ENCODE measurements at regions not wholly inside any gene's neighbourhood (a gene's known extent, or its start where the extent isn't known, plus 50 kb on each side); places are given as distances from the start of the nearest gene placed in this dataset.

DNA sequence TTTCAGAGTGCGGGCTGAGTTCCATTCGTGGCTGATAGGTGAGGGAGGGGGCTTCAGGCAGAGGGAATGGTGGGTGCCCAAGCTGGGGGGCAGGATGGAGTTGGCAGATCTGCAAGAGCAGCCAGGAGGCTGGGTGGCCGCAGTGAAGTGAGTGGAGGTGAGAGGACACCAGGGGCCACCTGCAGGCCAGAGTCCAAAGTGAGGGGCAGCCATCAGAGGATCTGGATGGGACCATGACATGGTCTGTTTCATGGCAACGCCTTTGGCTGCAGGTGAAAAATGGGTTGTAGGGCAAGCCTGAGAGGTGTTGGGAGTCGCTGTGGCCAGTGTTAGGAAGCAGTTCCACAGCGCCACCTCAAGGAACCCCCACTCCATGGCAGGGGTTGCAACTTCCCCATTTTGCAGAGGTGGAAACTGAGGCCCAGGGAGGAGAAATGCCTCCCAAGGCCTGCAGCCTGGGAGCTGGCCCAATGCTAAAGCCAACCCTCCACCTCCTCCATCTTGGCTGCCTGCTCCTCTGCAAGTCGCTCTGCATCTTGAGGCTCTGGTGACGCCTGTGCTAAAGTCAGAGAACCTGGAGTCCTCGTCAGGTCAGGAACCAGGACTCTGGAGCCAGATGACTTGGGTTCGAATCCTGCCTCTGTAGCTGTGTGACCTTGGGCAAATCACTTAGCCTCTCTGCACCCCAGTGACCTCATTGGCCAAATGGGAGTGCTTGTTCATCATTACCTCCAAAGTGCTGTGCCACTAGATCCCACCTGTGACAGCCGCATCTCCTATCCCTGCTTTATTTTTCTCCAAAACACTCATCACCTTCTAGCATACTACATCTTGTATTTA is 153.8 kb downstream of the CEBPB start:
- H3K4me1 Mint-ChIP-seq (ENCODE audit: low read depth): peaks cover 75% of the 10 kb centered on the region
- no peaks in the 10 kb centered on the region for H3K9me3 Mint-ChIP-seq
- H3K4me3 Mint-ChIP-seq: peak overlapping the region in 1 of 2 donors; percentile 7
- peak in 1 of 2 donors; percentile 35 for DNase-seq
- no peak for ATAC-seq (replicated peaks in 1 of 2)
- H3K27me3 Mint-ChIP-seq (ENCODE audit: low read depth): peaks cover 6% of the 10 kb centered on the region
- peaks cover 0 to 1% of the 10 kb centered on the region in 2 donors for H3K36me3 Mint-ChIP-seq (ENCODE audit: insufficient read depth in 2 of 2)
- H3K27ac Mint-ChIP-seq: no peak overlapping the region

DNA sequence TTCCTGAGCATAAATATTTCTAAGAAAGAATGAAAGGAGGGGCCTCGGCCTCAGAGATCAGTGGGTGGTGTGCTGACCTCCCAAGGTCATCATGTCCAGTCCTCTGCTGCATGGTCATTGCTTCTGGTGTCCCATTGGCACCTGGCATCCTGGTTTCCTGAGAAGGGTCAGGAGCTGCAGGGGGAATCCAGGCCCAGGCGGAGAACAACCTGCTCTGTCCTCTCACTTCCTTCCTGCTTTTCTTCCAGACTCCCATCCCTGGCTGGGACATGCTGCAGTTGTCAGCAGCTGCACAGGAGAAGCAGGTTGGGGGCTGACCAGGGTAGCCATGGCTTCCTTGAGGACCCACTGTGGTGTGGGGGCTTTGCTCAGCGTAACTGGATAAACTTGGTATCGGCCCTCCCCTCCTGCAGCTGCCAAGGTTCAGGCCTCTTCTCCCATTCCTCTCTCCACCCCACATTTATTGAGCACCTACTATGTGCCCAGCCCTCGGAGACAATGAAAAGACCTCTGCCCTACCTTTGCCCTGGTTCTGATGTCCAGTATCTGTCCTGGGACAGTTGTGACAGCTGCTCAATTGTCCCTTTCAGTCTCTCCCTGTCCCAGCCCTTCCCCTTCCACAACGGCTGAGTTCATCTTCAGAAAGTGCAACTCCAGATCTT is 155.2 kb downstream of the CEBPB start:
- Mint-ChIP-seq H3K4me1 (ENCODE audit: low read depth) (peaks cover 75% of the 10 kb centered on the region), H3K36me3 (ENCODE audit: insufficient read depth in 2 of 2) (peaks cover 0 to 1% of the 10 kb centered on the region in 2 donors), H3K27me3 (ENCODE audit: low read depth) (peaks cover 6% of the 10 kb centered on the region), H3K4me3 (no peak overlapping the region), H3K9me3 (no peaks in the 10 kb centered on the region), H3K27ac (no peak overlapping the region)
- ATAC-seq (replicated peaks in 1 of 2): no peak
- DNase-seq: no peak

DNA sequence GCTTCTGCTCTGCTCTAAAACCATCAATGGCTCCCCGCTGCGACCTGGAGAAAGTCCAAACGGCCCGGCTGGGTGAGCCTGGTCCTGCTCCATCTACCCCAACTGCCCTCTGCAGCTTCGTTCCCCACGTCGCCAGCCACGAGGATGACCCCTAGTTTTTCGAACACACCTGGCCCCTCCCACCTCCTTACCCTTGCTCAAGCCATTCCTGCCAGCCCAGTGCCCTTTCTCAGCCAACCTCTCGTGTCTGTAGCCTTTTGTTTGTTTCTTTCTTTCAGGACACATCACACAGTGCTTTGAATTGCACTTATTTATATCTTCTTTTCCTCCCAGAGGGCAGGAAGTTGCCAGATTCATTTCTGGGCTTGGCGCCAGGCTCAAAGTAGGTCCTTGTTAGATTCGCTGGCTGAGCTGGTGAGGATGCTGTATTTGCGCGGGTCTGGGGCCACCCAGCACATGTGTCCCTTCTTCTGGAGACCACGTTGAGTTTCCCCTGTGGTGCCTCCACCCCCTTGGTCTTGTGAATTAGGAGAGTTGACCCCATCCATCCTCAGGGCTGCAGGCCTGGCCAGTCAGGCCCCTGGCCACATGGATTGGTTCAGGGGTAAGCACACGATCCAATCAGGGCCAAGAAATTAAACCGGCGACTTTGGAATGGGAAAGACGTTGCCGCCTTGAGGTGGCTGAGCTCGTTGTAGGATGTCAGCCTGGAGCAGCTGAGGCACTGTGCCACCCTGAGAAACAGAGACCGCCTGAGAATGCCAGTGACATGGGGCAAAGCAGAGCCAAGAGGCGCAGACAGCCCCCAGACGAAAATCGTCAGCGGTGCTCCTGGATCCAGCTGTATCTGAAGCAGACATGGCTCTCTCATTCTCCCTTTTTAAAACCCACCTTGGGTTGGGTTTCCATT is 156.0 kb downstream of the CEBPB start:
- H3K4me3 Mint-ChIP-seq: peak overlapping the region; percentile 1 to 34
- ATAC-seq (replicated peaks in 1 of 2) (no peak), DNase-seq (peak in 1 of 2 donors; percentile 35)
- H3K4me1 Mint-ChIP-seq (ENCODE audit: low read depth): peaks cover 76% of the 10 kb centered on the region
- H3K36me3 Mint-ChIP-seq (ENCODE audit: insufficient read depth in 2 of 2): peaks cover 0 to 1% of the 10 kb centered on the region in 2 donors
- H3K27ac Mint-ChIP-seq: peak overlapping the region; percentile 24
- no peaks in the 10 kb centered on the region for H3K9me3 Mint-ChIP-seq
- peaks cover 6% of the 10 kb centered on the region for H3K27me3 Mint-ChIP-seq (ENCODE audit: low read depth)

DNA sequence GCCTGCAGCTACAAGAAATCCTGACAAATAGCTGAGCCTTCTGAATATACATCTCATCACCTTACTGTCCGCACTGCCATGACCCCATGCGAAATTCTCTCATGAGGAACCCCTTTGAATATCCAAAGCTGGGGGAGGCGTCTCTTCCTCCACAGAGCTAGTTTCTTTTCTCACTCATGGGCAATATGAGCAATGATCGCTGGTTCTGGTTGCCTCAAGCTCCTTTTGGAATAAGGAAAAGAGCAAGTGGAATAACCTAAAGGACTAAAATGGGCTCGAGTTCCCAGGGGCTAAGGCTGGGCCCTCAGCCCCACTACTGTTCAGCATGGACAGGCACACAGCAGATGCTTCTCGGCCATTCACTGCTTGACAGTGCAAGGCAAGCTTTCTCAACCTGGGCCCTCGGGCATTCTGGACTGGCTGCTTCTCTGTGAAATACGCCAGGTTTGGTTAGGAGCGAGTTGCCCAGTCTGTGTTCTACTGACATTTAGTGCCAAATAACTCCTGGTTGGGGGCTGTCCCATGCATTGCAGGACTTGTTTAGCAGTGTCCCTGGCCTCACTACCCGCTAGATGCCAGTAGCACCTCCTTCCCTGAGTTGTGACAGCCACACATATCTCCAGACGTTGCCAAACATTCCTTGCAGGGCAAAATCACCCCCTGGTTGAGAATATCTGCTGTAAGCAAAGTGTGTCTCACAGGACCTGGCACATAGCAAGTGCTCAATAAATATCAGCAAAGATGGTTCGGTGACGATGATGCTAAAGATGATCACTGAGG is 156.8 kb downstream of the CEBPB start:
- Mint-ChIP-seq H3K27ac (peak overlapping the region; percentile 47), H3K4me3 (peak overlapping the region in 1 of 2 donors; percentile 37), H3K9me3 (no peaks in the 10 kb centered on the region), H3K27me3 (ENCODE audit: low read depth) (peaks cover 10% of the 10 kb centered on the region), H3K4me1 (ENCODE audit: low read depth) (peaks cover 74% of the 10 kb centered on the region), H3K36me3 (ENCODE audit: insufficient read depth in 2 of 2) (peaks cover 0 to 1% of the 10 kb centered on the region in 2 donors)
- no peak for ATAC-seq (replicated peaks in 1 of 2)
- DNase-seq: no peak

DNA sequence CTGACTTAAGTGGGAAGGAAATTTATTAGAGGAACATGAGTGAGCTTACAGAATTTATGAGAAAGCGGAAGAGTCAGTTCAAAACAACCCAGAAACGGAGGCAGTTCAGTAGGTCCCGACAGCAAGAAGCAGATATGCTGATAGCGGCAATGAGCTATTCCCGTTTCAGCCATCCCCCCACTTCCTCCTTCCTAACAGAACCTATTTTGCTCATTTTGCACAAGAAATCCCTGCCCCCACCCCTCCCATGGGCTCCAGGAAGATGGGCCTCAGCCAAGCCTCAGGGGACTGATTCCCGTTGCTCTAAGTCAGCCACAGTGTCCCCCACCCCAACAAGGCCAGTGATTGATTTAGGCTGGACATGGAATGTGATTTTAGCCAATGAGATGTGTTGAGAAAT is 157.5 kb downstream of the CEBPB start:
- peak overlapping the region; percentile 47 for H3K27ac Mint-ChIP-seq
- peak overlapping the region in 1 of 2 donors; percentile 37 for H3K4me3 Mint-ChIP-seq
- no peak for ATAC-seq (replicated peaks in 1 of 2)
- DNase-seq: no peak
- no peaks in the 10 kb centered on the region for H3K9me3 Mint-ChIP-seq
- peaks cover 0 to 1% of the 10 kb centered on the region in 2 donors for H3K36me3 Mint-ChIP-seq (ENCODE audit: insufficient read depth in 2 of 2)
- H3K4me1 Mint-ChIP-seq (ENCODE audit: low read depth): peaks cover 74% of the 10 kb centered on the region
- H3K27me3 Mint-ChIP-seq (ENCODE audit: low read depth): peaks cover 14% of the 10 kb centered on the region

DNA sequence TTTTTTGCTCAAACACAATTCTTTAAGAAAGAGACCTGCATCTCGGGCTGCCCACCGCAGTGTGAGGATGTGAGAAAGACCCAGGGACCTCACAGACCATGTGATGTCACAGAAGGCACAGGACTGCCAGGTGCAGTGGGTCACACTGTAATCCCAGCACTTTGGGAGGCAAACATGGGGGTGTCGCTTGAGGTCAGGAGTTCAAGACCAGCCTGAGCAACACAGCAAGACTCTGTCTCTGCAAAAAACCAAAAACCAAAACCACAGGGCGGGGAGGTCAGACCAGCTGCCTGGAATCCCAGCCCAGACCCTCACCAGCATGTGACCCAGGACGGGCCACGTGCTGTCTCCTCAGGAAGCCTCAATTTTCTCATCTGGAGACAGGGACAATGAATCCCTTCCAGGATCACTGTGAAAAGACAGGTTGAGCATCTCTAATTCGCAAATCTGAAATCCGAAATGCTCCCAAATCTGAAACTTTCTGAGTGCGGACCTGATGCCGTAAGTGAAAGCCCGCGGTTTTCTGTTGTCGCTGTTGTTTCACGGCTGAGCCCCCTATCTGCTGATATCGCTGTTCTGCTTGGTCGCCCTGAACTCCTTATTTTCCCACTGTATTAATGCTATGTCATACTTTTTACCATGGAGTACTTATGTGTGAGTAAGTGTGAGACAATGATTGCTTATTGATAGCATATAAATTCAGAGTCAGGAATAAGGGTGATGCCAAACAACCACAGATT is 159.5 kb upstream of the PTPN1 start:
- Mint-ChIP-seq H3K36me3 (ENCODE audit: insufficient read depth in 2 of 2) (peaks cover 0 to 1% of the 10 kb centered on the region in 2 donors), H3K4me3 (peak overlapping the region; percentile 42 to 54), H3K9me3 (no peaks in the 10 kb centered on the region), H3K27me3 (ENCODE audit: low read depth) (peaks cover 14% of the 10 kb centered on the region), H3K4me1 (ENCODE audit: low read depth) (peaks cover 71% of the 10 kb centered on the region), H3K27ac (no peak overlapping the region)
- DNase-seq: no peak
- ATAC-seq (replicated peaks in 1 of 2): no peak

DNA sequence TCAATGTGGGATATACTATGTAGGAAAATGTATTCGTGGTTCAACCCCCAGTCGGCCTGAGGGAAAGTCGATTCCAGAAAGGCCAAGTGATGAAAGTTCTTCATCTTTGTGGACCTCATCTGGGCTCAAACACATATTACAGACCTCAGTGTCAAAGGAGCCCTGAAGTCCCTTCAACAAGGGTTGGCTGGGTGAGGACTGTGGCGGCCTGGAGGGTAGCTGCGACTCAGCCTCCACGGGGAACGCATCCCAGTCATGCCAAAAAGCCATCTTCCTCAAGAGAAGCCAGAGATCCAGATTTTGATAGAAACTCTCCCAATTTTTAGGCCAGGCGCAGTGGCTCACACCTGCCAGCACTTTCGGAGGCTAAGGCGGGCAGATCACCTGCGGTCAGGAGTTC is 158.6 kb upstream of the PTPN1 start:
- Mint-ChIP-seq H3K9me3 (no peaks in the 10 kb centered on the region), H3K4me1 (ENCODE audit: low read depth) (peaks cover 64% of the 10 kb centered on the region), H3K27ac (no peak overlapping the region), H3K4me3 (no peak overlapping the region), H3K27me3 (ENCODE audit: low read depth) (peaks cover 9% of the 10 kb centered on the region), H3K36me3 (ENCODE audit: insufficient read depth in 2 of 2) (peaks cover 0 to 1% of the 10 kb centered on the region in 2 donors)
- DNase-seq (no peak), ATAC-seq (replicated peaks in 1 of 2) (no peak)

DNA sequence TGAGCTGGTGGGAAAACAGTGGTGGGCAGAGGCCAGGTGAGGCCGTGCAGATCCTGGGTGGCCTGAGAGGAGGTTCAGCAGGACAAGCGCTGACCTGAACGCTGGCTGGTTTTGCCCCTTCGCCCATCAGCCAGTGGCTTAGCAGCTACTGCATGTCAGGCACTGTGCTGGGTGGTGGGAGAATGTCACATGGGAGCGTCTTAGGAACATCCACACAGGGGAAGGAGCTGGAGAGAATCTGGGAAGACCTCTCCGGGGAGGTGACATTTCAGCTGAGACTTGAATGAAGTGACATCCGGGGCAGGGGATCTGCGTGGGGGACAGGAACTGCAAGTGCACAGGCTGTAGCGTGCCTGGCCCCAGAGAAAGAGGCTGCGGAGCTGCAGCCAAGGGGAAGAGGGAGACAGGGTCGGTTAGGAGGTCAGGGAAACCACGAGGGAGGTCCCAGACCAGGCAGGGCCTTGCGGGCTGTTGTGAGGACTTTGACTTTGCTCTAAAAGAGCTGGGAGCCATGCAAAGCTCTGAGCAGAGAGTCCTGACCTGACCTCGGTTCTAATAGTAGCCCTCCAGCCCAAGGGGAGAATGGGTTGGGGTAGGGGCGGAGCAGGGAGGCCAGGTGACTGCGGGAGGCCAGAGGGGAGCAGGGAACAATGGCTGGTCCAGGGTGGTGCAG is 156.8 kb upstream of the PTPN1 start:
- H3K9me3 Mint-ChIP-seq: no peaks in the 10 kb centered on the region
- H3K4me1 Mint-ChIP-seq (ENCODE audit: low read depth): peaks cover 45% of the 10 kb centered on the region
- DNase-seq: no peak
- peaks cover 0 to 1% of the 10 kb centered on the region in 2 donors for H3K36me3 Mint-ChIP-seq (ENCODE audit: insufficient read depth in 2 of 2)
- H3K27ac Mint-ChIP-seq: no peak overlapping the region
- ATAC-seq (replicated peaks in 1 of 2): no peak
- peaks cover 8% of the 10 kb centered on the region for H3K27me3 Mint-ChIP-seq (ENCODE audit: low read depth)
- peak overlapping the region in 1 of 2 donors; percentile 53 for H3K4me3 Mint-ChIP-seq

DNA sequence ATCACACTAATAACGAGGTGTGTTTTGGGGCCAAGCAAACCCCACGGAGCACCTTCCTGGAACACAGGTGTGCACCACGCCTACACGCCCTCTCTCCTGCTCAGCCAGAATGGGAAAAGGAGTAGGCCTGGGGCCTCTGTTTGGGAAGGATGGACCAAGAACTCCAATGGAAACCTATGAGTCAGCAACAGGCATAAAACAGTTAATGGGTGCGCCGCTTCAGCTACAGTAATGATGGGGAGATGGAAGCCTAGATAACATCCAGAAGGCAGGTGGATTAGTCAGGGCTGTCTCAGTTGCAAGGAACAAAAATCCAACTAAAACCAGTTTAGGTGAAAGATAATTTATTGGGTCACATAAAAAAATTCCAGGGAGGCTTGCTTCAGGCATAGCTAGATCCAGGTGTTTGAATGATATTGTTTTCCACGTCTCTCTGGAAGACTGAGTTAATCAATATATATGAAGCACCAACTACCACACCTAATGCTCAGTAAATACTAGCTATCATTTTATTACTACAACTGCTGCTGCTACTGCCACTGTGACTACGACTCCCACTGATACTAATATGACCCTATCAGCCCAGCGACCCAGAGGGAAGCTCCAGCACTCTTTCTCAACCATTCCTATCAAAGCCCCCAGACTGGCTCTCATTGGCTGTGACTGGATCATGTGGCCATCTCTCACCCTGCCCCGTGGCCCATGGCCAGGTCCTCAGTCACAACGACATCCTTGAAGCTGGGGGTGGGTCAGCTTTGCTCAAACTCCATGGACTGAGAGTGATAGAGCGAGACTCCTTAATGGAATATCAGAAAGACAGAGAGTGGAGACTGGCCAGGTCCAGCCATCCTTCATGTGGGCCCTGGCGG is 155.2 kb upstream of the PTPN1 start:
- Mint-ChIP-seq H3K4me1 (ENCODE audit: low read depth) (peaks cover 34% of the 10 kb centered on the region), H3K4me3 (no peak overlapping the region), H3K27me3 (ENCODE audit: low read depth) (peaks cover 8% of the 10 kb centered on the region), H3K9me3 (no peaks in the 10 kb centered on the region), H3K27ac (no peak overlapping the region), H3K36me3 (ENCODE audit: insufficient read depth in 2 of 2) (no peaks in the 10 kb centered on the region)
- no peak for DNase-seq
- no peak for ATAC-seq (replicated peaks in 1 of 2)

DNA sequence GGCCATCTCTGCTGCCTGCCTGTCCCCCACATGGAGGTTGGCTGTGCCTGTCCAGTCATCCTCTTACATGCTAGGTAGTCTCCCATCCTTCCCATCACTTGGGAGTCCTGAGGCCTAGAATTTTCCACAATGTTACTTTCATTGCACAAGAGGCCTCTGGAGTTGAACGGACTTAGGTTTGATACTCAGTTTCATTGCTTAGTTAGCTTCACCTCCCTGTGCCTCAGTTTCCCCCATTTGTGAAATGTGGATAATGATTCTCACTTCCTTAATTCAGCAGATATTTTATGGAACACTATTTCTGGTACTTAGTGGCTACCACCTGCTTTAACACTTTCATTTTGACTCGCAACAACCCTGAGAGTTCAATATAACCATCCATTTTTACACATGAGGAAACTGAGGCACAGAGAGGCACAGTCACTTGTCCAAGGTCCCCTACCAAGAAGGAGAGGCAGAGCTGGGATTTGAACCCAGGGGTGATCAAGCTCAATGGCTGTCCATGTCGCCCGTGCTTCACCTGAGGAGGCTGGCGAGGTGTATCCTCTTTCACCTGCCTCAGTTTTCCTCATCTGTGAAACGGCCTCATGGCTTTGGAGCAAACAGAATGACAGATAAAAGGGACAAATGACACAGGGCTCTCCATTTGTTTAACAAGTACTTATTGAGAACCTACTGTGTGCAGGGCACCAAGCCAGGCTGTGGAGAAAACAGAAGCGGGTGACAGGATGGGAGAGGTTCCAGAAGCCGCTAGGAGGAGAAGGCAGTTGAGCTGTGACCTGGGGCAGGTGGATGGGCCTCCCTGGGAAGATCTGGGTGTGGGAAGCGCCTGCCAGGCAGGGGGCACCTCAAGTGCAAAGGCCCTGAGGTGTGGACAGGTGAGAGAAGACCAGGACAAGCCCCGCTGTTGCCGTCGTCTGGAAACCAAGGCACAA is 154.3 kb upstream of the PTPN1 start:
- Mint-ChIP-seq H3K27me3 (ENCODE audit: low read depth) (peaks cover 8% of the 10 kb centered on the region), H3K27ac (no peak overlapping the region), H3K9me3 (no peaks in the 10 kb centered on the region), H3K36me3 (ENCODE audit: insufficient read depth in 2 of 2) (no peaks in the 10 kb centered on the region), H3K4me3 (no peak overlapping the region), H3K4me1 (ENCODE audit: low read depth) (peaks cover 25% of the 10 kb centered on the region)
- ATAC-seq (replicated peaks in 1 of 2): no peak
- no peak for DNase-seq

All from activated T-cell treated with anti-CD3 and anti-CD28 coated beads, Interleukin-2, amount 50 U/mL, for 72 hours (primary cell).